SK-N-SH (cell line): ENCODE measurements at regions not wholly inside any gene's neighbourhood (a gene's known extent, or its start where the extent isn't known, plus 50 kb on each side); places are given as distances from the start of the nearest gene placed in this dataset.

Source experiments
- CTCF ChIA-PET: fragments of 300-600, 350-600 bp; formaldehyde crosslinking; extraction: SDS; loops from one replicate; lab custom pipeline; 2021; lab: Yijun Ruan, JAX
- POLR2A ChIA-PET: fragments of 350-600 bp; sonication (Branson Sonifier 250); formaldehyde crosslinking; extraction: SDS; loops from one replicate; lab custom pipeline; 2020; ENCODE audit warnings: antibody characterized with exemption, inconsistent platforms; lab: Yijun Ruan, JAX
- DNase-seq: peaks from one replicate; pipeline ENCODE4 v3.0.0; 2012
- H2AFZ ChIP-seq: fragments of 200-600 bp; sonication (generic); 2 replicates; pipeline ENCODE4 v1.8.1; 2016; ENCODE audit warnings: antibody characterized with exemption, mild to moderate bottlenecking, low read depth
- H3F3A ChIP-seq: fragments of 200-600 bp; sonication (generic); replicated peaks from 2 replicates; pipeline ENCODE3; 2016; ENCODE audit warnings: antibody characterized with exemption, mild to moderate bottlenecking; ENCODE audit not compliant: insufficient read depth
- H3K27ac ChIP-seq, 2 experiments: fragments of 200-500 bp in 1 of 2; fragments of 200-600 bp in 1 of 2; sonication (Bioruptor generic) in 1 of 2; sonication (generic), shearing (Covaris generic) in 1 of 2; 2 replicates each; pipeline versions ENCODE4 v1.5.1 to v1.6.1; 2014 to 2016; ENCODE audit warnings: low read depth in 2 of 2, inconsistent platforms in 1 of 2, low read length in 1 of 2, mild to moderate bottlenecking in 1 of 2, mixed read lengths in 1 of 2
- H3K27me3 ChIP-seq: fragments of 200-600 bp; sonication (generic), shearing (Covaris generic); 2 replicates; pipeline ENCODE4 v1.6.1; 2016; ENCODE audit warnings: mixed run types; ENCODE audit not compliant: insufficient read depth
- H3K36me3 ChIP-seq, 2 experiments: fragments of 200-500 bp in 1 of 2; fragments of 200-600 bp in 1 of 2; sonication (Bioruptor generic) in 1 of 2; sonication (generic) in 1 of 2; replicated peaks in 1 of 2; 2 replicates each; pipeline versions ENCODE3 to v1.5.1; 2014 to 2016; ENCODE audit warnings: low read length in 1 of 2, mild to moderate bottlenecking in 1 of 2; ENCODE audit not compliant: insufficient read depth in 2 of 2, control insufficient read depth in 1 of 2
- H3K4me1 ChIP-seq, 2 experiments: fragments of 200-500 bp in 1 of 2; fragments of 200-600 bp in 1 of 2; sonication (Bioruptor generic) in 1 of 2; sonication (generic), shearing (Covaris generic) in 1 of 2; 2 replicates each; pipeline versions ENCODE4 v1.5.1 to v1.6.1; 2014 to 2016; ENCODE audit warnings: low read depth in 1 of 2, low read length in 1 of 2, mixed run types in 1 of 2; ENCODE audit not compliant: insufficient read depth in 2 of 2, control insufficient read depth in 1 of 2
- H3K4me2 ChIP-seq: fragments of 200-600 bp; sonication (generic), shearing (Covaris generic); 2 replicates; pipeline ENCODE4 v1.6.1; 2017; ENCODE audit warnings: mixed run types
- H3K4me3 ChIP-seq, 2 experiments: fragments of 200-500 bp in 1 of 2; fragments of 200-600 bp in 1 of 2; sonication (Bioruptor generic) in 1 of 2; sonication (generic), shearing (Covaris generic) in 1 of 2; 2 replicates each; pipeline versions ENCODE4 v1.5.1 to v1.8.1; 2014 to 2016; ENCODE audit warnings: low read depth in 2 of 2, inconsistent platforms in 1 of 2, low read length in 1 of 2, mild to moderate bottlenecking in 1 of 2, mixed read lengths in 1 of 2, moderate library complexity in 1 of 2
- H3K79me2 ChIP-seq: fragments of 200-600 bp; sonication (generic); 2 replicates; pipeline ENCODE4 v1.8.1; 2017; ENCODE audit warnings: mild to moderate bottlenecking; ENCODE audit not compliant: insufficient read depth
- H3K9ac ChIP-seq: fragments of 200-600 bp; sonication (generic); 2 replicates; pipeline ENCODE4 v1.6.1; 2017; ENCODE audit warnings: mixed run types
- H3K9me2 ChIP-seq: fragments of 200-600 bp; sonication (generic); 2 replicates; pipeline ENCODE4 v1.6.1; 2017; ENCODE audit warnings: mixed run types
- H3K9me3 ChIP-seq: fragments of 200-600 bp; sonication (generic); 2 replicates; pipeline ENCODE4 v1.6.1; 2017; ENCODE audit warnings: mixed run types, mild to moderate bottlenecking, moderate library complexity
- H4K20me1 ChIP-seq: fragments of 200-600 bp; sonication (generic); 2 replicates; pipeline ENCODE4 v1.6.1; 2017; ENCODE audit warnings: mild to moderate bottlenecking, mixed run types; ENCODE audit not compliant: insufficient read depth
- CHD2 ChIP-seq: fragments of 150-350 bp; IDR thresholded peaks from 2 replicates; pipeline ENCODE4 v1.6.1; 2018; ENCODE audit warnings: low read length; ENCODE audit not compliant: partially characterized antibody
- EP300 ChIP-seq, 2 experiments: IDR thresholded peaks; 2 replicates each; pipeline versions ENCODE4 v1.4.0 to v1.6.1; 2012; ENCODE audit warnings: borderline replicate concordance in 1 of 2, low read depth in 1 of 2, low read length in 1 of 2
- FOXJ3 ChIP-seq: sonication (generic); formaldehyde crosslinking; IDR thresholded peaks from 2 replicates; pipeline ENCODE4 v1.5.1; 2020; ENCODE audit warnings: mild to moderate bottlenecking, missing genetic modification reagents
- FOXM1 ChIP-seq: IDR thresholded peaks from 2 replicates; pipeline ENCODE4 v1.4.0; 2012; ENCODE audit warnings: low read depth, mild to moderate bottlenecking
- GABPA ChIP-seq: IDR thresholded peaks from 2 replicates; pipeline ENCODE4 v1.4.0; 2012; ENCODE audit warnings: low read depth, mild to moderate bottlenecking
- GATA2 ChIP-seq: sonication (generic); formaldehyde crosslinking; IDR thresholded peaks from 2 replicates; pipeline ENCODE4 v1.5.0; 2020; ENCODE audit warnings: mild to moderate bottlenecking, missing genetic modification reagents
- MEF2A ChIP-seq: IDR thresholded peaks from 2 replicates; pipeline ENCODE4 v1.4.0; 2012; ENCODE audit warnings: low read depth, borderline replicate concordance
- MXI1 ChIP-seq: IDR thresholded peaks from 2 replicates; pipeline ENCODE4 v1.6.1; 2012; ENCODE audit warnings: mild to moderate bottlenecking, low read depth, low read length, improper control_type of control experiment
- NFIC ChIP-seq: IDR thresholded peaks from 2 replicates; pipeline ENCODE4 v1.4.0; 2012; ENCODE audit warnings: borderline replicate concordance
- NRF1 ChIP-seq: IDR thresholded peaks from 2 replicates; pipeline ENCODE4 v1.6.1; 2012; ENCODE audit warnings: low read depth, mild to moderate bottlenecking, low read length
- PBX3 ChIP-seq: IDR thresholded peaks from 2 replicates; pipeline ENCODE4; 2012
- POLR2AphosphoS5 ChIP-seq: IDR thresholded peaks from 2 replicates; pipeline ENCODE4 v1.6.1; 2012; ENCODE audit warnings: low read depth, low read length
- RAD21 ChIP-seq: IDR thresholded peaks from 2 replicates; pipeline ENCODE4 v1.6.1; 2012; ENCODE audit warnings: mild to moderate bottlenecking, low read length
- RFX5 ChIP-seq: IDR thresholded peaks from 2 replicates; pipeline ENCODE4 v1.6.1; 2012; ENCODE audit warnings: mild to moderate bottlenecking, improper control_type of control experiment, low read length
- TAF1 ChIP-seq: IDR thresholded peaks from 2 replicates; pipeline ENCODE4 v1.6.1; 2012; ENCODE audit warnings: low read depth, mild to moderate bottlenecking, low read length, moderate library complexity, borderline replicate concordance
- TCF12 ChIP-seq: IDR thresholded peaks from 2 replicates; pipeline ENCODE4 v1.4.0; 2012
- TEAD4 ChIP-seq: IDR thresholded peaks from 2 replicates; pipeline ENCODE4 v1.4.0; 2012; ENCODE audit warnings: mild to moderate bottlenecking, borderline replicate concordance; ENCODE audit not compliant: insufficient read depth
- USF2 ChIP-seq: fragments of 150-350 bp; IDR thresholded peaks from 2 replicates; pipeline ENCODE4 v1.6.1; 2017; ENCODE audit warnings: antibody characterized with exemption, low read length, low read depth, borderline replicate concordance
- ZBTB33 ChIP-seq: IDR thresholded peaks from 2 replicates; pipeline ENCODE4 v1.4.0; 2012; ENCODE audit warnings: low read depth, borderline replicate concordance
- WGBS: methylation state at CpG from one replicate; pipeline ENCODE4 v1.1.6; 2017; ENCODE audit warnings: low lambda C conversion rate; 5-methylcytosine and 5-hydroxymethylcytosine counted together

- no peak overlapping the region for H2AFZ ChIP-seq
- H3K79me2 ChIP-seq = no peaks in the 10 kb centered on the region
- ChIA-PET POLR2A (no interaction called here), CTCF (no interaction called here)
- no peaks in the 10 kb centered on the region for H4K20me1 ChIP-seq
- no peaks in the 10 kb centered on the region for H3K36me3 ChIP-seq
- H3K27me3 ChIP-seq = no peaks in the 10 kb centered on the region
- no peaks in the 10 kb centered on the region for H3F3A ChIP-seq
- 67% methylated on average over 4 of the region's 4 CpGs for WGBS
- no peaks in the 10 kb centered on the region for H3K9me2 ChIP-seq
- no peak overlapping the region for H3K4me3 ChIP-seq
- H3K27ac ChIP-seq = peak overlapping the region in 1 of 2 experiments; percentile 69; a peak in 2 of 4 replicates
- DNase-seq = no peak
- no peak for TF ChIP-seq MXI1
- TF ChIP-seq EP300 (IDR thresholded peaks at IDR 0.05; ENCODE audit: borderline replicate concordance in 1 of 2, low read depth in 1 of 2, low read length in 1 of 2) = no peak
- no peak for TF ChIP-seq ZBTB33
- no peak for TF ChIP-seq RAD21
- no peak for TF ChIP-seq NRF1
- no peak for TF ChIP-seq MEF2A
- no peak for TF ChIP-seq TCF12
- TF ChIP-seq USF2 = no peak
- TF ChIP-seq RFX5 = no peak
- no peak for TF ChIP-seq PBX3
- no peak for TF ChIP-seq NFIC
- no peak for TF ChIP-seq GABPA
- peaks cover 0 to 6% of the 10 kb centered on the region in 2 experiments; a peak in 1 of 4 replicates for H3K4me1 ChIP-seq
- no peak overlapping the region for H3K4me2 ChIP-seq
- H3K9me3 ChIP-seq = no peaks in the 10 kb centered on the region
- H3K9ac ChIP-seq = no peak overlapping the region
Measured at GRCh38 chr4:188433741-188434315, 294.6 kb downstream of the TRIML1 start.

GRCh38 chr4:188434643-188435042, 295.4 kb downstream of the TRIML1 start:
- no peaks in the 10 kb centered on the region for H3K9me2 ChIP-seq
- no peak overlapping the region for H3K4me3 ChIP-seq
- H3K4me1 ChIP-seq = peaks cover 0 to 8% of the 10 kb centered on the region in 2 experiments; a peak in 2 of 4 replicates
- H3K4me2 ChIP-seq = no peak overlapping the region
- H3F3A ChIP-seq = no peaks in the 10 kb centered on the region
- CTCF ChIA-PET = interaction anchor here (1.0 kb wide), 1 partner anchor 8 kb away, joined by 3 read pairs; no protein-coding TSS in a partner anchor
- TF ChIP-seq FOXJ3 (CRISPR knock-in tag) = no peak
- no peak for TF ChIP-seq NFIC
- TF ChIP-seq POLR2AphosphoS5 = no peak
- TF ChIP-seq FOXM1 = no peak
- no peak for TF ChIP-seq TAF1
- TF ChIP-seq CHD2 = no peak
- TF ChIP-seq TEAD4 = no peak
- TF ChIP-seq GATA2 = no peak
- no peaks in the 10 kb centered on the region for H3K9me3 ChIP-seq
- H4K20me1 ChIP-seq = no peaks in the 10 kb centered on the region
- no peaks in the 10 kb centered on the region for H3K36me3 ChIP-seq
- WGBS = 43% methylated on average over 6 of the region's 6 CpGs
- POLR2A ChIA-PET = no interaction called here
- DNase-seq = no peak
- H2AFZ ChIP-seq = no peak overlapping the region
- no peaks in the 10 kb centered on the region for H3K79me2 ChIP-seq
- no peaks in the 10 kb centered on the region for H3K27me3 ChIP-seq
- peak overlapping the region in 1 of 2 experiments; percentile 69; a peak in 1 of 4 replicates for H3K27ac ChIP-seq
- no peak overlapping the region for H3K9ac ChIP-seq
